Endothelial cell of umbilical vein (primary cell): ENCODE measurements at regions not wholly inside any gene's neighbourhood (a gene's known extent, or its start where the extent isn't known, plus 50 kb on each side); places are given as distances from the start of the nearest gene placed in this dataset.

Experiments used
- EZH2 ChIP-seq: IDR thresholded peaks from 2 replicates; pipeline ENCODE4 v1.6.1; 2012; ENCODE audit warnings: borderline replicate concordance, low read depth, mild to moderate bottlenecking, moderate library complexity, low read length, inconsistent platforms; ENCODE audit not compliant: severe bottlenecking
- FOS ChIP-seq: IDR thresholded peaks from 2 replicates; pipeline ENCODE4 v1.6.1; 2011; ENCODE audit warnings: mild to moderate bottlenecking, low read length, moderate library complexity, borderline replicate concordance; ENCODE audit not compliant: insufficient read depth
- GATA2 ChIP-seq: IDR thresholded peaks from 2 replicates; pipeline ENCODE4 v1.7.0; 2011; ENCODE audit warnings: low read depth, mild to moderate bottlenecking, moderate library complexity, mixed read lengths, low read length; ENCODE audit not compliant: insufficient read length, insufficient read depth
- POLR2A ChIP-seq: IDR thresholded peaks from 2 replicates; pipeline ENCODE4 v1.6.1; 2012; ENCODE audit warnings: low read depth, mild to moderate bottlenecking, control low read depth, low read length
- POLR2AphosphoS5 ChIP-seq: IDR thresholded peaks from 2 replicates; pipeline ENCODE4 v1.6.1; 2012; ENCODE audit warnings: low read depth, mild to moderate bottlenecking, control low read depth, low read length, moderate library complexity; ENCODE audit not compliant: insufficient read depth
- TF ChIP-seq, protein P1 (sequence below), 2 donors: IDR thresholded peaks; 1 replicate in 1 of 2; 2 replicates in 1 of 2; pipeline ENCODE4 v1.5.1; 2011; ENCODE audit warnings: low read length in 2 of 2, mild to moderate bottlenecking in 2 of 2, moderate library complexity in 2 of 2, control low read depth in 1 of 2, inconsistent platforms in 1 of 2, low read depth in 1 of 2; ENCODE audit not compliant: insufficient read depth in 1 of 2; ENCODE audit errors: extremely low read depth in 1 of 2
- TF ChIP-seq, protein P2 (sequence below): IDR thresholded peaks from 2 replicates; pipeline ENCODE4 v1.6.1; 2011; ENCODE audit not compliant: insufficient read depth, insufficient read length

DNA sequence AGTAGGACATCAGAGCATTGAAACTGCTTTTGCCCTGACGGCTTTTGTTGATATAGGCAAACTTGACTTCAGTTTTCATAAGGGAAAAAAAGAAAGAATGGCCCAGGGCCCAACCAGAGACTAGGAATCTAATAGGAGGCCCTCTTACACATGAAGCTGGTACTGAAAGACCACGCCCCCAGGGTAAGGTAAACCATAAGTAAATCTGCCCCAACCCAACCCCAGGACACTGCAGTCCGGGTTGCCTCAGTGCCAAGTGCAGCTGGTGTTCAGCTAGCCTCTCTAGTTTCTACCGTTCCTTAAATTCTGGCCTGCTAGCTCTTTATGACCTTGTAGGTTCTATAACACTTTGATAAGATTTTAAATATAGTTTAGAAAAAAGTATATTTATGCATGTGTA, 136.7 kb downstream of the AQP9 start:
- TF ChIP-seq, protein P1, sequence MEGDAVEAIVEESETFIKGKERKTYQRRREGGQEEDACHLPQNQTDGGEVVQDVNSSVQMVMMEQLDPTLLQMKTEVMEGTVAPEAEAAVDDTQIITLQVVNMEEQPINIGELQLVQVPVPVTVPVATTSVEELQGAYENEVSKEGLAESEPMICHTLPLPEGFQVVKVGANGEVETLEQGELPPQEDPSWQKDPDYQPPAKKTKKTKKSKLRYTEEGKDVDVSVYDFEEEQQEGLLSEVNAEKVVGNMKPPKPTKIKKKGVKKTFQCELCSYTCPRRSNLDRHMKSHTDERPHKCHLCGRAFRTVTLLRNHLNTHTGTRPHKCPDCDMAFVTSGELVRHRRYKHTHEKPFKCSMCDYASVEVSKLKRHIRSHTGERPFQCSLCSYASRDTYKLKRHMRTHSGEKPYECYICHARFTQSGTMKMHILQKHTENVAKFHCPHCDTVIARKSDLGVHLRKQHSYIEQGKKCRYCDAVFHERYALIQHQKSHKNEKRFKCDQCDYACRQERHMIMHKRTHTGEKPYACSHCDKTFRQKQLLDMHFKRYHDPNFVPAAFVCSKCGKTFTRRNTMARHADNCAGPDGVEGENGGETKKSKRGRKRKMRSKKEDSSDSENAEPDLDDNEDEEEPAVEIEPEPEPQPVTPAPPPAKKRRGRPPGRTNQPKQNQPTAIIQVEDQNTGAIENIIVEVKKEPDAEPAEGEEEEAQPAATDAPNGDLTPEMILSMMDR (IDR thresholded peaks at IDR 0.05; ENCODE audit: extremely low read depth in 1 of 2, insufficient read depth in 1 of 2, low read depth in 1 of 2, low read length in 2 of 2) = no peak
- no peak for TF ChIP-seq POLR2AphosphoS5
- TF ChIP-seq EZH2 = no peak
- TF ChIP-seq, protein P2, sequence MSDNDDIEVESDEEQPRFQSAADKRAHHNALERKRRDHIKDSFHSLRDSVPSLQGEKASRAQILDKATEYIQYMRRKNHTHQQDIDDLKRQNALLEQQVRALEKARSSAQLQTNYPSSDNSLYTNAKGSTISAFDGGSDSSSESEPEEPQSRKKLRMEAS = no peak
- no peak for TF ChIP-seq POLR2A
- no peak for TF ChIP-seq GATA2
- no peak for TF ChIP-seq FOS
